LNCaP clone FGC (cell line): ENCODE measurements at regions not wholly inside any gene's neighbourhood (a gene's known extent, or its start where the extent isn't known, plus 50 kb on each side); places are given as distances from the start of the nearest gene placed in this dataset.

Source experiments
- DNase-seq: peaks from one replicate; pipeline ENCODE4 v3.0.0-alpha.2; 2011; ENCODE audit warnings: low read depth
- H3K4me3 ChIP-seq: 2 replicates; pipeline ENCODE4 v1.5.1; 2011; ENCODE audit warnings: mild to moderate bottlenecking, low read depth, low read length, control low read depth
- CTCF ChIP-seq: IDR thresholded peaks from 2 replicates; pipeline ENCODE4 v1.5.1; 2012; ENCODE audit warnings: mild to moderate bottlenecking; ENCODE audit not compliant: control insufficient read depth, insufficient read depth; ENCODE audit errors: extremely low read depth

- DNase-seq: no peak
- H3K4me3 ChIP-seq: no peak overlapping the region
- no peak for TF ChIP-seq CTCF
These were observed 178.5 kb downstream of the SMAD6 start for GRCh38 chr15:66880380-66881155.

- H3K4me3 ChIP-seq: no peak overlapping the region
- no peak for DNase-seq
- no peak for TF ChIP-seq CTCF
These were observed 179.3 kb downstream of the SMAD6 start for GRCh38 chr15:66881173-66881905.

- no peak overlapping the region for H3K4me3 ChIP-seq
- TF ChIP-seq CTCF: no peak
- no peak for DNase-seq
These were observed 180.4 kb downstream of the SMAD6 start for GRCh38 chr15:66882251-66883020.

GRCh38 chr15:66883284-66883911, 181.4 kb downstream of the SMAD6 start:
- no peak overlapping the region for H3K4me3 ChIP-seq
- TF ChIP-seq CTCF: no peak
- peak; percentile 47 for DNase-seq

- DNase-seq: no peak
- no peak for TF ChIP-seq CTCF
- no peak overlapping the region for H3K4me3 ChIP-seq
These were observed 181.2 kb upstream of the SMAD3 start for GRCh38 chr15:66884115-66884622.

- DNase-seq: no peak
- H3K4me3 ChIP-seq: no peak overlapping the region
- no peak for TF ChIP-seq CTCF
These were observed 180.7 kb upstream of the SMAD3 start for GRCh38 chr15:66884661-66885237.
